COLO829 (cell line): ENCODE measurements at regions not wholly inside any gene's neighbourhood (a gene's known extent, or its start where the extent isn't known, plus 50 kb on each side); places are given as distances from the start of the nearest gene placed in this dataset.

ENCODE experiments used
- DNase-seq: peaks from one replicate; pipeline ENCODE4 v3.0.0; 2012; ENCODE audit warnings: low spot score

DNA sequence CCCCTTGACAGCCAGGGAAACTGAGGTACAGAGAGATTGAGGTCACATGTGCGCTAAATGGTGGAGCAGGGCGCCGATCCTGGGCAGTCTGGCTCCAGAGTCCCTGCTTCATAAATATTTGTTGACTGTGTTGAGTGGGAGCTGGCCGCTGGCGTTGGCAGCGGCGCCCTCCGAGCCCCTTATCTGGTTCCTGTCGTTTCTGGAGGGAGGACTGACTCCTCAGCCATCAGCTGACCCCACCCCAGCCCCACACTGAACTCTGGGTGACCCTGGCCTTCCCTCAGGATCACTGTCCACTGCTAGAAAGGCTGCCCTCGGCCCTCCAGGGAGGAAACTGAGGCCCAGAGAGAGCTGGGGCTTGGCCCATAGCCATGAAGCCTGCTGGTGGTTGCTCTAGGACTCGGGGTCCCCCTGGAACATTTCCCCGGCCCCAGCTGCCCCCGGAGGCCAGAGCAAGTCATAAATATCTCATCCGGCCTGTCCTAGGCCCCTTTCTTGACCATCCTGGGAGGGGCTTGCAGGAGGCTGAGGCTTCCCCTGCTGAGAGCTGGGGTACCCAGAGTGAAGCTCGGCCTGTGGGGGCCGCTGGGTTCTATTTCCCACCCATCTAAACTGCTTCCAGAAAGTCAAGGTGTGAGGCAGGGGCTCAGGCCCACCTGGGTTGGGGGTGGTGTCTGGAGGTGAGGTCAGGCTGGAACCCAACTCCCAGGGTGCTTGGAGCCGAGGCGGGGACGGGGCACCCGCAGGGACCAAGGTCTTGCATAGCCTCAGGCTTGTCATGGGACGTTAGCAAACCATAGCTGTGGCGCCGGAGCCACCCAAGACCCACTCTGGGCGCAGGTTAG, 51.7 kb upstream of the GSE1 start:
- DNase-seq, result no peak

DNA sequence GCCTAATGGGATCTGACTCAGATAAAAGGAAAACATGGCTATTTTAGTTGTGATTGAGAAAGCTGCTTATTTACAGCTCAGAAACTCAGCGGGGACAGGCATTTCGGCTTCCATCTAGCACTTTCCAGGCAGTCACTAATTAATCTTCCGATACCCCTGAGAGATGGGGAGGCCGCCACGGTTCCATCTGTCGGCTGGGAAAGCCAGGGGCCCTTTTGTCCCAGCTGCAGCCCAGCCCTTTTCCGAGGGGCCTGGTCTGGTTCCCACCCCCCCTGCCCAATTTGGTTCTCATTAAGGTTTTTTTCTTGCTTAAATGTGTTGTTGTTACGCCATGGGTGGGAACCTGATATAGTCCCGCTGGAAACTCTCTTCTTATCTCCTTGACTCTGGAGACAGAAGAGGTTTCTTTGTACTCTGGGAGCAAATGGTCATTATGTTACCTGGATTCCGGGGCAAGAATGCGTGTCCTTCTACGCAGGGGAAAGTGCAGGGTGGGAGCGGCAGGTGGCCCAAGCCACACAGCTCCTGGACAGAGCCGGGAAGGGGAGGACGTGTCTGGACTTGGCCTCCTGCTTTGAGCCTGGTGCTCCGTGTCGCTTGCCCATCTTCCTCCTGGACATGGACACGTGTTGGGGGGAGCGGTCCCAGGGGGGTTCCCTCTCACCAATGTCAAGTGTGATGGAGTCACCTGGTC, 50.9 kb upstream of the GSE1 start:
- DNase-seq, result no peak

DNA sequence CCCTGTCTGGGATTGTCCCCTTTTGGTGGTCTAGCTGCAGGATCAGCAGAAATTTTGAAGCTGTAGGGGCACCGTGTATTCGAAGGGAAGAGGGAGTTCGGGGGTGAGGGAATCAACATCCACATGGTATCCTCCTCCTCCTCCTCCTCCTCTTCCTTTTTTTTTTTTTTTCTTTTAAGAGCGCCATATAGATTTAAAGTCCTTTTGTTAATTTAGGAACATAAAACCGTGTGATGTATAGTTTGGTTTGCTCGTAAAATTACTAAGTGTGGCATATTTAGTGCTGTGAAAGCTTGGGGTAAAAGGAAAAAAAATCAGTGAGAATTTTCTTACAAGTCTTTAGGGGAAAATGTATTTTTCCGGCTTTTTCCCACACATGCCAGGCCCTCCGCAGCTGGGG, 50.1 kb upstream of the GSE1 start:
- no peak for DNase-seq
